Mesothelial cell of epicardium (in vitro differentiated cells): ENCODE measurements at regions not wholly inside any gene's neighbourhood (a gene's known extent, or its start where the extent isn't known, plus 50 kb on each side); places are given as distances from the start of the nearest gene placed in this dataset.

Experiments used
- DNase-seq, 2 experiments: peaks; one replicate each; pipeline ENCODE4 v3.0.0; 2021; ENCODE audit warnings: low spot score in 2 of 2; ENCODE audit not compliant: unreplicated experiment in 2 of 2
- H3K27ac Mint-ChIP-seq: 2 replicates; pipeline ENCODE4 v1.8.0; 2021; ENCODE audit warnings: mixed read lengths
- H3K27me3 Mint-ChIP-seq: 2 replicates; pipeline ENCODE4 v1.8.0; 2021; ENCODE audit warnings: low read depth, mixed read lengths
- H3K36me3 Mint-ChIP-seq: 2 replicates; pipeline ENCODE4 v1.8.0; 2021; ENCODE audit warnings: mixed read lengths
- H3K4me1 Mint-ChIP-seq: 2 replicates; pipeline ENCODE4 v1.8.0; 2021; ENCODE audit warnings: mixed read lengths
- H3K4me3 Mint-ChIP-seq: 2 replicates; pipeline ENCODE4 v1.8.0; 2021; ENCODE audit warnings: mild to moderate bottlenecking, moderate library complexity, mixed read lengths
- H3K9me3 Mint-ChIP-seq: 2 replicates; pipeline ENCODE4 v1.8.0; 2021; ENCODE audit warnings: mixed read lengths
- CTCF ChIP-seq: fragments of 200-600 bp; sonication (generic); IDR thresholded peaks from one replicate; pipeline ENCODE4 v1.5.0; 2021; ENCODE audit warnings: antibody characterized with exemption; ENCODE audit not compliant: unreplicated experiment

DNA sequence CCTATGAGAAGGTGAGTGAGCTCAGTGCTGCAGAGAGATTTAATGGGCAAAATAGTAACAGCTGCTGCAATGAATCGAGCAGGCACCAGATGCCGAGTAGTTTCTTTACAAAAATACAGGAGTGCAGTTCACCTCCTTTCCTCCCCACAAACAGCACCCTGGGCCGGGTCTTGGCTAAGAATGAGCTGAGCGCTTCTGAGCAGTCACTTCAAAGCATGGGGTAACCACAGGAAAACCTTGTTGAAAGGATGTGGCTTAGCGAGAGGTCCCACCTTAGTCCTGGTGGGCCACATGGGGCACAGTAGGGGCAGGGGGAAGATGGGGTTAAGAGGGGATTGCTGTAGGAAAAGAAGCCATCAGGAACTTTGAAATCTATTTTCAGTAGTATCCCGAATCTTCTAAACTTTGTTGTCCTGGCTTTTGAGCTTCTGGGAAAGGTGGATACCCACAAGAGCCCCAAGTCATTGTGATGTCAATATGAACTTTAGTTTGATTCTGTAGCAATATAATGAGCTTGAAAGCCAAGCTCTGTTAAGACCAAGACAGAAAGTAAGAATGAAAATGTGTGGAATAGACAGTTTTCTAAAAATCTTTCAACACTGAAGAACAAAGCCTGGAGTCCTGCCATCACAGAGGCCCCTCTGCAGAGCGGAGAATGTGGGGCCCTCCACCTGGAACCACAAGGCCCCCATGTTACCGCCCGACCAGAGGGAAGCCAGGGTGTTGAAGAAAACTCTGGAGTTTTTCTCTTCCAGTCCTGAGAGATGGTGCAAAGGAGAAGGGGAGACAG is 101.0 kb upstream of the ZNF236 start:
- no peak overlapping the region for H3K27ac Mint-ChIP-seq
- peaks cover 6% of the 10 kb centered on the region for H3K4me1 Mint-ChIP-seq
- no peaks in the 10 kb centered on the region for H3K36me3 Mint-ChIP-seq
- DNase-seq, result no peak
- H3K9me3 Mint-ChIP-seq, result peaks cover 8% of the 10 kb centered on the region
- TF ChIP-seq CTCF, result no peak
- H3K4me3 Mint-ChIP-seq, result no peak overlapping the region
- H3K27me3 Mint-ChIP-seq, result no peaks in the 10 kb centered on the region

DNA sequence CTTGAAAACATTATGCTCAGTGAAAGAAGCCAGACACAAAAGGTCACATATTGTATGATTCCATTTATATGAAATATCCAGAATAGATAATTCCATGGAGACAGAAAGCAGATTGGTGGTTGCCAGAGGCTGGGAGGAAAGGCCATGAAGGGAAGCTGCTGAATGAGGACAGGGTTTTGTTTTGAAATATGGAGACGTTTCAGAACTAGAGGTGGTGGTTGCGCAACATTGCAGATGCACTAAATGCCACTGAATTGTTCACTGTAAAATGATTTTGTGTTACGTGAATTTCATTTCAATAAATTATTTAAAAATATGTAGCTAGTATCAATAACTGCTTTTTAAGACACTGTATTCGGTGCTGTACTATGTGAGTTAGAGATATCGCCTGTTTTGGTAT is 101.7 kb upstream of the ZNF236 start:
- Mint-ChIP-seq H3K4me3 (no peak overlapping the region), H3K27ac (no peak overlapping the region), H3K27me3 (no peaks in the 10 kb centered on the region), H3K4me1 (peaks cover 9% of the 10 kb centered on the region), H3K9me3 (peaks cover 8% of the 10 kb centered on the region), H3K36me3 (no peaks in the 10 kb centered on the region)
- TF ChIP-seq CTCF, result no peak
- no peak for DNase-seq

DNA sequence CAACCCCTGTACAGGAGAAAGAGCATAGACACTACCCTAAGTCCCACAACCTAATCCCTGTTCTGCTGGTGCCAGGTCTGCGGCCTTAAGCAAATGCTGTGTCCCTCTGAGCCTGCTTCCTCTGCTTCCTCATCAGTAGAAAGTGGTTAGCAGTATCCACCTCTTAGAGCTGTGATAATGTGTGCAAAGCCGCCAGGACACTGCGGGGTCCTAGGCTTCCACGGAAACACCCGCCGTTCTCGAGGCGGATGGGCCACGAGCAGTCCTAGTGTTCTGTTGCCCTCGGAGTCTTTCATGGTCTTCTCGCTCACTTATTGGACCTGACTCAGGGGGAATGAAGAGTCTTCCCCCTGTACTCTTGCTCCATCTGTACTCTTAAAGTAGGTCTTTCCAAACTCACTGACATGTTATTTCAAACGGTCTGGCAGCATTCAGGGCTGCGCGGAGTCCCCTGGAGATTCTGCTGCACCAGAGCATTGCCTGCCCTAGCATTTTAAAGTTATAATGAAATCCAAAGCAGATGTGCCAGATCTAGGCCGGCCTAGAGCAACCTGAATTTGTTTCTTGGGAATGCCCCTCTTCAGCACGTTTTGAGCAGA is 107.2 kb upstream of the ZNF236 start:
- Mint-ChIP-seq H3K4me1 (peaks cover 9% of the 10 kb centered on the region), H3K27ac (peak overlapping the region; percentile 84), H3K27me3 (no peaks in the 10 kb centered on the region), H3K9me3 (peaks cover 8% of the 10 kb centered on the region), H3K36me3 (no peaks in the 10 kb centered on the region), H3K4me3 (no peak overlapping the region)
- no peak for TF ChIP-seq CTCF
- no peak for DNase-seq

GRCh38 chr18:76713432-76713831 is 108.9 kb upstream of the ZNF236 start:
- Mint-ChIP-seq H3K36me3 (no peaks in the 10 kb centered on the region), H3K27ac (no peak overlapping the region), H3K27me3 (no peaks in the 10 kb centered on the region), H3K4me3 (no peak overlapping the region), H3K4me1 (peaks cover 17% of the 10 kb centered on the region), H3K9me3 (peaks cover 8% of the 10 kb centered on the region)
- TF ChIP-seq CTCF, result no peak
- no peak for DNase-seq

GRCh38 chr18:76712511-76713140 is 109.7 kb upstream of the ZNF236 start:
- H3K36me3 Mint-ChIP-seq, result no peaks in the 10 kb centered on the region
- no peak overlapping the region for H3K4me3 Mint-ChIP-seq
- DNase-seq, result no peak
- no peaks in the 10 kb centered on the region for H3K27me3 Mint-ChIP-seq
- TF ChIP-seq CTCF, result no peak
- no peak overlapping the region for H3K27ac Mint-ChIP-seq
- peaks cover 3% of the 10 kb centered on the region for H3K9me3 Mint-ChIP-seq
- H3K4me1 Mint-ChIP-seq, result peaks cover 23% of the 10 kb centered on the region
